ENCODE measurements at regions not wholly inside any gene's neighbourhood (a gene's known extent, or its start where the extent isn't known, plus 50 kb on each side); places are given as distances from the start of the nearest gene placed in this dataset.

- dilution Hi-C loops (cut with MboI; ENCODE audit: extremely low pct_ligation_motif_present, low sequenced_read_pairs), result no loop called here
- H3K9me3 ChIP-seq (ENCODE audit: control insufficient read depth, low read depth, low read length), result no peaks in the 10 kb centered on the region
Observed at GRCh38 chr6:14035874-14036273, 81.7 kb upstream of the CD83 start.

DNA sequence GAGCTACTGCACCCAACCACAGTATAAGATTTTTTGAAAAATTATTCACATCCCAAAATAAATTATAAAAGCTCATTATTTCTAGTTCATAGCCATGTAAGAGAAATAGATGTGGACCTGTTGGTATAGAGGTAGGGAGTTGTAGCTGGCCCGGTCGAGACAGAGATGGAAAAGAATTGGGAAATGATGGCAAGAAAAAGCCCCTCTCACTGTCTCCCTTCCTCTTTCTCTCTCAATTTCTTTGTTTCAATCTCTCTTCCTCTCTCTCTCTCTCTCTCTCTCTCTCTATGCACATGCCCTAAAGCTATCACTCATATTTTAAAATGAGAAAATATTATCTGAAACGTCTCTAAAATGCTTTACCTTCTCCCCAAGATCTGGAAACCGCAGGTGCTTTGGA lies 80.7 kb upstream of the CD83 start:
- no peak overlapping the region for H3K4me3 ChIP-seq (ENCODE audit: control insufficient read depth in 2 of 3, extremely low read depth in 1 of 3, insufficient read depth in 2 of 3, low read depth in 1 of 3, low read length in 3 of 3)
- dilution Hi-C loops (cut with MboI; ENCODE audit: extremely low pct_ligation_motif_present, low sequenced_read_pairs), result no loop called here
- DNase-seq (ENCODE audit: low read depth, low spot score) (no peak), FAIRE-seq (no peak)
- no peaks in the 10 kb centered on the region for H3K9me1 ChIP-seq (ENCODE audit: control insufficient read depth, extremely low read depth, insufficient read depth, low read length)
- TF ChIP-seq CTCF (optimal IDR thresholded peaks at IDR 0.05 in 1 of 3, IDR thresholded peaks at IDR 0.05 in 1 of 3, conservative IDR thresholded peaks at IDR 0.05 in 1 of 3; ENCODE audit: extremely low read depth in 1 of 3, insufficient read depth in 2 of 3, low read length in 3 of 3) (no peak), EZH2 (IDR thresholded peaks at IDR 0.05; ENCODE audit: low read length) (no peak)
- H3K36me3 ChIP-seq (ENCODE audit: control insufficient read depth in 2 of 2, extremely low read depth in 1 of 2, insufficient read depth in 2 of 2, low read length in 2 of 2), result no peaks in the 10 kb centered on the region
- peaks cover 24% of the 10 kb centered on the region for H3K4me1 ChIP-seq (ENCODE audit: control insufficient read depth, extremely low read depth, insufficient read depth, low read length)
- H3K9me3 ChIP-seq (ENCODE audit: control insufficient read depth, low read depth, low read length), result no peaks in the 10 kb centered on the region
- no peak overlapping the region for H3K4me2 ChIP-seq (ENCODE audit: control insufficient read depth, extremely low read depth, insufficient read depth, low read depth, low read length)
- H4K20me1 ChIP-seq (ENCODE audit: control insufficient read depth, extremely low read depth, insufficient read depth, low read length), result no peaks in the 10 kb centered on the region
- no peak overlapping the region for H2AFZ ChIP-seq (ENCODE audit: control insufficient read depth, low read length)
- H3K27me3 ChIP-seq (ENCODE audit: control insufficient read depth, extremely low read depth, insufficient read depth, low read length), result no peaks in the 10 kb centered on the region
- H3K79me2 ChIP-seq (ENCODE audit: control insufficient read depth, insufficient read depth, low read length), result no peaks in the 10 kb centered on the region
- H3K9ac ChIP-seq (ENCODE audit: control insufficient read depth, extremely low read depth, insufficient read depth, low read length), result no peak overlapping the region
- no peak overlapping the region for H3K27ac ChIP-seq (ENCODE audit: control insufficient read depth, insufficient read depth, low read length)

More at GRCh38 chr6:14035874-14036273, 81.7 kb upstream of the CD83 start:
- H3K4me3 ChIP-seq (ENCODE audit: control insufficient read depth in 2 of 3, extremely low read depth in 1 of 3, insufficient read depth in 2 of 3, low read depth in 1 of 3, low read length in 3 of 3), result no peak overlapping the region
- no peak for TF ChIP-seq CTCF (optimal IDR thresholded peaks at IDR 0.05 in 1 of 3, IDR thresholded peaks at IDR 0.05 in 1 of 3, conservative IDR thresholded peaks at IDR 0.05 in 1 of 3; ENCODE audit: extremely low read depth in 1 of 3, insufficient read depth in 2 of 3, low read length in 3 of 3)
- no peak for TF ChIP-seq EZH2 (IDR thresholded peaks at IDR 0.05; ENCODE audit: low read length)
- H3K9ac ChIP-seq (ENCODE audit: control insufficient read depth, extremely low read depth, insufficient read depth, low read length), result no peak overlapping the region
- H3K9me1 ChIP-seq (ENCODE audit: control insufficient read depth, extremely low read depth, insufficient read depth, low read length), result no peaks in the 10 kb centered on the region
- peak overlapping the region; percentile 2 for H3K27ac ChIP-seq (ENCODE audit: control insufficient read depth, insufficient read depth, low read length)
- no peaks in the 10 kb centered on the region for H3K36me3 ChIP-seq (ENCODE audit: control insufficient read depth in 2 of 2, extremely low read depth in 1 of 2, insufficient read depth in 2 of 2, low read length in 2 of 2)
- no peak overlapping the region for H3K4me2 ChIP-seq (ENCODE audit: control insufficient read depth, extremely low read depth, insufficient read depth, low read depth, low read length)
- DNase-seq (ENCODE audit: low read depth, low spot score) (no peak), FAIRE-seq (no peak)
- H3K27me3 ChIP-seq (ENCODE audit: control insufficient read depth, extremely low read depth, insufficient read depth, low read length), result no peaks in the 10 kb centered on the region
- peaks cover 24% of the 10 kb centered on the region for H3K4me1 ChIP-seq (ENCODE audit: control insufficient read depth, extremely low read depth, insufficient read depth, low read length)
- peak overlapping the region; percentile 67 for H2AFZ ChIP-seq (ENCODE audit: control insufficient read depth, low read length)
- no peaks in the 10 kb centered on the region for H3K79me2 ChIP-seq (ENCODE audit: control insufficient read depth, insufficient read depth, low read length)
- H4K20me1 ChIP-seq (ENCODE audit: control insufficient read depth, extremely low read depth, insufficient read depth, low read length), result no peaks in the 10 kb centered on the region
